CD4-positive, alpha-beta T cell treated with Interferon gamma for 1 hour (primary cell): ENCODE measurements at regions not wholly inside any gene's neighbourhood (a gene's known extent, or its start where the extent isn't known, plus 50 kb on each side); places are given as distances from the start of the nearest gene placed in this dataset.
"Not testable (repeated sequence)": the region's sequence is repeated elsewhere in the genome, so short reads cannot be mapped to it uniquely, and the experiment has no call there.

ENCODE experiments used
- DNase-seq: peaks from one replicate; pipeline ENCODE4 v3.0.0-alpha.2; 2020

DNA sequence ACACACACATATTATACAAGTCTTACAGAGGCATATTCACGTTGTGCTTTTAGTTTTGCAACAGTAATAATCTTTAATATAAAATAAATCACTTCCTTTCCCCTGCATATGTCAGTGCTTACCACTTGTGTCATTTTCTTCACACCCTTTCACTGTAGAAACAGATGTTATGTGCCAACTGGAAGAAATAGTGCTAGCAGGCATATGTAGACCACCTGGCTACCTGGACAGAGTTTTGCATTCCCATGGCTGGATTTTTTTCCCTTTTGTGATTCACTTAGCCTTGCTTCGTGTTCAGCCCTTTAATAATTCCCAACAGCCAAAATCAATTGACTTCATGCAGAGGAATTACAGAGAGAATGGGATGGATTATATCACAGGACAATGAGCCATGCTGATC lies 399.1 kb upstream of the SPRY2 start:
- DNase-seq, result no peak

- DNase-seq, result no peak
Measured at GRCh38 chr13:80737513-80737912, 396.6 kb upstream of the SPRY2 start.

DNA sequence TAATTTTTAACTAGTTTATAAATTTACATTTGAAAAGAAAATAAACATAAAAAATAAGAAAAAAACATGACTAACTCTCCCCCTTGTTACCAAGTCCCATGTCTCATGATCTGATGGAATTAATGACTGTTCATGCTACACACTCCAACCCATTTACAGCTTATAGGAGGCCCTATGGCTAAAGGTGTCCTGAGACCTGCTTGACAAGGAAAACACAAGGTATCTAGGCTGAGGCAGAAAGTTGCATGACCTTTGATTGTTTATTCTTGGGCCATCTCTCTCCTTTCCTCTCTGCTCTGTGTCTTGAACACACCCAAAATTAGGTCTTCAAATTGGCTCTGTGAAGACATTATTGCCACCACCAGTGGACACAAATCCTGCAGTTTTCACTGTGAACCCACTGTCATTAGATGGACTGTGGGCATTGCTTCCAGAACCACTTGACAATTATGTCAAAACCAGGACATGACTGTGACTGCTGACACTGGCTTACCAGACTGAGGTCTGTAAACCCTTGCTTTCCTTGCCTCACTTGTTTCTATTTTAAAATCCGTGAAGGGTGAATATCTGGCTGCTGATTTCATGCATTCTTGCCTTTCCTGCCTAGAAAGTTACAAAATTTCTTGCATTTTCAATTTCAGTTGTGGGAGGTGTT lies 386.5 kb upstream of the SPRY2 start:
- DNase-seq, result no peak

- DNase-seq, result no peak
Measured at GRCh38 chr13:80726868-80727267, 385.9 kb upstream of the SPRY2 start.

- no peak for DNase-seq
Measured at GRCh38 chr13:80721689-80722088, 380.8 kb upstream of the SPRY2 start.

DNA sequence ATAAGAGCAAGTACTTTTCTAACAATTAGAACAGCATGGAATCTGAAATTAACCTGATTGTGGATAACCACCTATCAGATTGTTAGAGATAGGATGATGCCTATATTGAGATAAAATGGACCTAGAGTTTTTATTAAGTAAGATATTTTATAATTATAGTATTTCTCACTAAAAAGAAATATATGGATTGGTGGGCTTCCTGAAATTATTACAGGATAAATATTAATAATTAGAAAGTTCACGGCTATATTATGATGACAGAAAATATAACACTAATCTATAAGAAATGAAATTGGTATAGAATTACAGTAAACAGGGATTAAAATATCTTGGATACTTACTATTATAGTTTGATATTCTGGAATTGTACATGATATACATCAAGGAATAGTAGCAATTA lies 378.0 kb upstream of the SPRY2 start:
- no peak for DNase-seq

GRCh38 chr13:80717776-80718175 lies 376.9 kb upstream of the SPRY2 start:
- no peak for DNase-seq

- DNase-seq, result no peak
Measured at GRCh38 chr13:80716610-80717081, 375.7 kb upstream of the SPRY2 start.

- no peak for DNase-seq
Measured at GRCh38 chr13:80712026-80712425, 371.1 kb upstream of the SPRY2 start.

DNA sequence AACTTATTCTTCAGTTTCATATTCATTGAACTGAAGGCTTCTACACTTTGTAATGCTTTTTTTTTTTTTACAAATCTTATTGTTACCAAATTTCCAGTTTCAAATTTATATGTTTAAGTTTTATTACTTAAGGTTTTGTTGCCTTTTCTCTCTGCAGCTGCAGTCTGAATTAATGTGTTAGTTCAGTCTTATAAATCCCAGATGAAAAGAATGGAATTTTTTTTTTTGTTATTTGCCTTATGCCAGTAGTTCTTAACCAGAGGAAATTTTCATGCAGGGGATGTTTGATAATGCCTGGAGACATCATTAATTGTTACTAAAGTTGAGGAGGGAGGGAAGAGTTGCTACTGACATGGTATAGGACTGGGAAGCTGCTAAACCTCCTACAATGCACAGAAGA lies 367.9 kb upstream of the SPRY2 start:
- DNase-seq, result no peak

- DNase-seq, result no peak
Measured at GRCh38 chr13:80707000-80707983, 366.4 kb upstream of the SPRY2 start.

DNA sequence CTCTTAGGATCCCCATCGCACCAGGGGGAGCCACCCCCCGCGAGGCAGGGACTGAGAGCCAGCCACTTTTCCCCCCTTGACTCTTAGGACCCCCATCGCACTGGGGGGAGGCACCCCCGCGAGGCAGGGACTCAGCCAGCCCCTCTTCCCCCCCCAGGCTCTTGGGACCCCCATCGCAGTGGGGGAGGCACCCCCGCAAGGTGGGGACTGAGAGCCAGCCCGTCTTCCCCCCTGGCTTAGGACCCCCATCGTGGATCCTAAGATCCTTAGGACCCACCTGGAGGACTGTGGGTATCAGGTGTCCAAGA lies 365.2 kb upstream of the SPRY2 start:
- DNase-seq, result no peak

DNA sequence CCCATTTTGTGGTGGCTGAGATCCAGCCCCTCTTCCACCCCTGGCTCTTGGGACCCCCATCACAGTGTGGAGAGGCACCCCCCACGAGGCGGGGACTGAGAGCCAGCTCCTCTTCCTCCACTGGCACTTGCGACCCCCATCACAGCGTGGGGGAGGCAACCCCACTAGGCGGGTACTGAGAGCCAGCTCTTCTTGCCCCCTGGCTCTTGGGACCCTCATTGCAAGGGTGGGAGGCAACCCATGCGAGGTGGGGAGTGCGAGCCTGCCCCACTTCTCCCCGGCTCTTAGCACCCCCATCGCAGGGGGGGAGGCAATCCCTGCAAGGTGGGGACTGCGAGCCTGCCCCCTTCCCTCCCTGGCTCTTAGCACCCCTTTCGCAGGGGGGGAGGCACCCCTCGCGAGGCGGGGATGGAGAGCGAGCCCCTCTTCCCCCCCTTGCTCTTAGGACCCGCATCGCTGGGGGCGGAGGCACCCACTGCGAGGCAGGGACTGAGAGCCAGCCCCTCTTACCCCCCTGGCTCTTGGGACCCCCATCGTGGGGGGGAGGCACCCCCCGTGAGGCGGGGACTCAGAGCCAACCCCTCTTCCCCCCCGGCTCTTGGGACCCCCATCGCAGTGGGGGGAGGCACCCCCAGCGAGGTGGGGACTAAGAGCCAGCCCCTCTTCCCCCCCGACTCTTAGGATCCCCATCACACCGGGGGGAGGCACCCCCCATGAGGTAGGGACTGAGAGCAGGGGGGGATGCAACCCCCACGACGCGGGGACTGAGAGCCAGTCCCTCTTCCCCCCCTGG lies 364.6 kb upstream of the SPRY2 start:
- DNase-seq, result no peak

DNA sequence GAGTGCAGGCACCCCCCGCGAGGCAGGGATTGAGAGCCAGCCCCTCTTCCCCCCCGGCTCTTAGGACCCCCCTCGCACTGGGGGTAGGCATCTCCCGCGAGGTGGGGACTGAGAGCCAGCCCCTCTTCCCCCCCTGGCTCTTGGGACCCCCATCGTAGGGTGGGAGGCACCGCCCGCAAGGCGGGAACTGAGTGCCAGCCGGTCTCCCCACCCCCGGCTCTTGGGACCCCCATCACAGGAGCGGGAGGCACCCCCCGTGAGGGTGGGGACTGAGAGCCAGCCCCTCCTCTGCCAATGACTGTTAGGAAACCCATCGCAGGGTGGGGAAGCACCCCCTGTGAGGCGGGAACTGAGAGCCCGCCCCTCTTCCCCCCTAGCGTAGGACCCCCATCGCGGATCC lies 363.4 kb upstream of the SPRY2 start:
- no peak for DNase-seq

GRCh38 chr13:80695841-80696240 lies 354.9 kb upstream of the SPRY2 start:
- DNase-seq, result no peak

- not testable (repeated sequence) for DNase-seq
Measured at GRCh38 chr13:80691814-80692213, 350.9 kb upstream of the SPRY2 start.

GRCh38 chr13:80690208-80690607 lies 349.3 kb upstream of the SPRY2 start:
- DNase-seq, result no peak

DNA sequence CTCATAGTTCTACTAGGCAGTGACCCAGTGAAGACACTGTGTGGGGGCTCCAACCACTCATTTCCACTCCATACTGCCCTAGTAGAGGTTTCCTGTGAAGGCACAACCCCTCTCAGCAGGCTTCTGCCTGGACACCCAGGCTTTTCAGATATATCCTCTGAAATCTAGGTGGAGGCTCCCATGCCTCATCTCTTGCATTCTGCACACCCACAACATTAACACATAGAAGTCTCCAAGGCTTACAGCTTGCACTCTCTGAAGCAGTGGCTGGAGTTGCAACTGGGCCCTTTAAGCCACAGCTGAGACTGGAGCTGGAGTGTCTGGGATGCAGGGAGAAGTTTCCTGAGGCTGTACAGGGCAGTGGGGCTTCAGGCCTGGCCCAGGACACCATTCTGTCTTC lies 347.7 kb upstream of the SPRY2 start:
- DNase-seq, result no peak

GRCh38 chr13:80685942-80686341 lies 345.0 kb upstream of the SPRY2 start:
- no peak for DNase-seq

GRCh38 chr13:80684217-80684991 lies 343.5 kb upstream of the SPRY2 start:
- DNase-seq, result no peak

- no peak for DNase-seq
Measured at GRCh38 chr13:80680786-80681366, 339.9 kb upstream of the SPRY2 start.

DNA sequence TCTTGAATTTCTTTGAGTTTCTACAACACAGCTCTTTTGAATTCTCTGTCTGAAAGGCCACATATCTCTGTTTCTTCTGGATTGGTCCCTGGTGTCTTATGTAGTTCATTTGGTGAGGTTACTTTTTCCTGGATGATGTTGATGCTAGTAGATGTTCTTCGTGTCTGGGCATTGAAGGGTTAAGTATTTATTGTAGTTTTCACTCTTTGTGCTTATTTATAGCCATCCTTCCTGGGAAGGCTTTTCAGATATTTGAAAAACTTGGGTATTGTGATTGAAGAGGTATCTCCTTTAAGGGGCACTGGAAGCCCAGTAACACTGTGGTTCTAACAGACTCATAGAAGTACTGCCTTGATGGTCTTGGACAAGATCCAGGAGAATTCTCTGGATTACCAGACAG lies 338.5 kb upstream of the SPRY2 start:
- DNase-seq, result no peak
